H54 (cell line): ENCODE measurements at regions not wholly inside any gene's neighbourhood (a gene's known extent, or its start where the extent isn't known, plus 50 kb on each side); places are given as distances from the start of the nearest gene placed in this dataset.
A peak's percentile ranks its signal among the peaks of the same experiment; 100 is the strongest.

Experiments
- DNase-seq: peaks from one replicate; pipeline ENCODE4 v3.0.0; 2011; ENCODE audit warnings: low spot score, mixed read lengths; ENCODE audit not compliant: insufficient read length
- FAIRE-seq: peaks from 3 replicates; lab custom pipeline; 2011; peaks lifted over from hg19 to GRCh38; lab: Jason Lieb, UNC
- POLR2A ChIP-seq: IDR thresholded peaks from 2 replicates; pipeline ENCODE4 v1.6.1; 2011; ENCODE audit warnings: low read depth, mild to moderate bottlenecking, low read length

GRCh38 chrX:11908371-11908770 lies 150.3 kb downstream of the MSL3 start:
- TF ChIP-seq POLR2A, result no peak
- no peak for DNase-seq
- FAIRE-seq, result no peak

- FAIRE-seq (no peak), DNase-seq (no peak)
- TF ChIP-seq POLR2A, result no peak
These were observed 155.0 kb downstream of the MSL3 start for GRCh38 chrX:11913001-11913400.

GRCh38 chrX:11929476-11929875 lies 171.4 kb downstream of the MSL3 start:
- FAIRE-seq, result no peak
- no peak for DNase-seq
- TF ChIP-seq POLR2A, result no peak

- no peak for FAIRE-seq
- no peak for DNase-seq
These were observed 174.4 kb downstream of the MSL3 start for GRCh38 chrX:11932423-11932822.

GRCh38 chrX:11934089-11934488 lies 176.1 kb downstream of the MSL3 start:
- FAIRE-seq (no peak), DNase-seq (no peak)
- TF ChIP-seq POLR2A, result no peak

More at GRCh38 chrX:11932423-11932822, 174.4 kb downstream of the MSL3 start:
- no peak for TF ChIP-seq POLR2A

- TF ChIP-seq POLR2A, result no peak
- DNase-seq (no peak), FAIRE-seq (no peak)
These were observed 183.5 kb downstream of the MSL3 start for GRCh38 chrX:11941571-11941970.

- DNase-seq, result peak; percentile 9
- FAIRE-seq, result no peak
- TF ChIP-seq POLR2A, result no peak
These were observed 186.5 kb downstream of the MSL3 start for GRCh38 chrX:11944501-11944900.

- DNase-seq (no peak), FAIRE-seq (no peak)
- TF ChIP-seq POLR2A, result no peak
These were observed 189.0 kb upstream of the FRMPD4 start for GRCh38 chrX:11949291-11949690.

- no peak for TF ChIP-seq POLR2A
- DNase-seq, result no peak
- no peak for FAIRE-seq
These were observed 186.0 kb upstream of the FRMPD4 start for GRCh38 chrX:11952176-11952720.

GRCh38 chrX:11953615-11954014 lies 184.7 kb upstream of the FRMPD4 start:
- DNase-seq, result no peak
- FAIRE-seq, result no peak
- TF ChIP-seq POLR2A, result no peak

- FAIRE-seq, result no peak
- no peak for DNase-seq
- TF ChIP-seq POLR2A, result no peak
These were observed 184.1 kb upstream of the FRMPD4 start for GRCh38 chrX:11954176-11954575.

GRCh38 chrX:11960031-11960430 lies 178.2 kb upstream of the FRMPD4 start:
- no peak for DNase-seq

GRCh38 chrX:11965436-11965835 lies 172.8 kb upstream of the FRMPD4 start:
- FAIRE-seq (no peak), DNase-seq (no peak)
- no peak for TF ChIP-seq POLR2A

More at GRCh38 chrX:11960031-11960430, 178.2 kb upstream of the FRMPD4 start:
- FAIRE-seq, result no peak
- TF ChIP-seq POLR2A, result no peak

GRCh38 chrX:11967986-11968869 lies 170.0 kb upstream of the FRMPD4 start:
- no peak for TF ChIP-seq POLR2A
- no peak for FAIRE-seq
- no peak for DNase-seq

GRCh38 chrX:11968991-11969390 lies 169.3 kb upstream of the FRMPD4 start:
- FAIRE-seq, result no peak
- no peak for DNase-seq
- TF ChIP-seq POLR2A, result no peak
